HepG2 (cell line): ENCODE measurements at regions not wholly inside any gene's neighbourhood (a gene's known extent, or its start where the extent isn't known, plus 50 kb on each side); places are given as distances from the start of the nearest gene placed in this dataset.

Source experiments
- ATAC-seq: fragments of 200-7000 bp; cut with Tn5 transposase; 3 replicates; pipeline ENCODE4 v1.9.1; 2020; ENCODE audit warnings: mild to moderate bottlenecking, moderate library complexity
- BruUV-seq: library from RNA; stranded (reverse); fragments of 400-500 nt; replicated peaks from 2 replicates; lab custom pipeline; 2021; lab: Mats Ljungman, UMichigan
- CTCF ChIA-PET: fragments of 300-600 bp; formaldehyde crosslinking; extraction: SDS; loops from one replicate; lab custom pipeline; 2021; ENCODE audit warnings: low total read pairs, inconsistent platforms, low intra/inter-chr PET ratio; lab: Yijun Ruan, JAX
- POLR2A ChIA-PET: fragments of 350-600 bp; sonication (Branson Sonifier 250); formaldehyde crosslinking; loops from one replicate; lab custom pipeline; 2020; ENCODE audit warnings: antibody characterized with exemption, inconsistent platforms; lab: Yijun Ruan, JAX
- DNase-seq: peaks from one replicate; pipeline ENCODE4 v3.0.0-alpha.2; 2015; ENCODE audit warnings: low spot score
- FAIRE-seq: peaks from 3 replicates; lab custom pipeline; 2011; peaks lifted over from hg19 to GRCh38; lab: Jason Lieb, UNC
- H2AFZ ChIP-seq: one replicate; pipeline ENCODE4 v1.6.1; 2011; ENCODE audit warnings: low read length, inconsistent platforms
- H3K27ac ChIP-seq: fragments of 300-600 bp; 3 replicates; pipeline ENCODE4 v1.8.0; 2011; ENCODE audit warnings: mixed run types, mild to moderate bottlenecking, mixed read lengths, low read length, inconsistent platforms; ENCODE audit not compliant: insufficient read depth; ENCODE audit errors: extremely low read length
- H3K27me3 ChIP-seq, 2 experiments: fragments of 200-600 bp in 1 of 2; 2 replicates in 1 of 2; 3 replicates in 1 of 2; pipeline versions ENCODE4 v1.6.0 to v1.8.0; 2011; ENCODE audit warnings: low read length in 2 of 2, mild to moderate bottlenecking in 2 of 2, moderate library complexity in 2 of 2, inconsistent platforms in 1 of 2; ENCODE audit not compliant: insufficient read depth in 2 of 2, control insufficient read depth in 1 of 2
- H3K36me3 ChIP-seq, 2 experiments: fragments of 200-600 bp in 1 of 2; replicated peaks in 1 of 2; 2 replicates in 1 of 2; 3 replicates in 1 of 2; pipeline versions ENCODE4 v1.5.1 to v1.8.0; 2011; ENCODE audit warnings: low read length in 2 of 2, inconsistent platforms in 1 of 2; ENCODE audit not compliant: insufficient read depth in 2 of 2, control insufficient read depth in 1 of 2
- H3K4me1 ChIP-seq: 2 replicates; pipeline ENCODE4 v1.5.1; 2012; ENCODE audit warnings: low read length, inconsistent platforms; ENCODE audit not compliant: insufficient read depth
- H3K4me2 ChIP-seq: 2 replicates; pipeline ENCODE4 v1.6.0; 2011; ENCODE audit warnings: low read depth, low read length, inconsistent platforms
- H3K4me3 ChIP-seq, 3 experiments: fragments of 200-600 bp in 1 of 3; sonication (generic), shearing (Covaris generic) in 1 of 3; replicated peaks in 1 of 3; 2 replicates each; pipeline ENCODE4 v1.5.1; 2011 to 2016; ENCODE audit warnings: low read length in 3 of 3, inconsistent platforms in 2 of 3, low read depth in 2 of 3, mild to moderate bottlenecking in 2 of 3, control low read depth in 1 of 3, mixed read lengths in 1 of 3; ENCODE audit not compliant: insufficient read depth in 1 of 3
- H3K79me2 ChIP-seq: one replicate; pipeline ENCODE4 v1.6.1; 2011; ENCODE audit warnings: low read length, inconsistent platforms; ENCODE audit not compliant: insufficient read depth
- H3K9ac ChIP-seq: 2 replicates; pipeline ENCODE4 v1.6.0; 2011; ENCODE audit warnings: mild to moderate bottlenecking, low read depth, low read length, inconsistent platforms; ENCODE audit not compliant: insufficient read depth
- H3K9me3 ChIP-seq: 2 replicates; pipeline ENCODE4 v1.5.1; 2012; ENCODE audit warnings: mild to moderate bottlenecking, low read length
- H4K20me1 ChIP-seq: 2 replicates; pipeline ENCODE4 v1.6.0; 2011; ENCODE audit warnings: inconsistent platforms, mild to moderate bottlenecking, low read length, moderate library complexity; ENCODE audit not compliant: insufficient read depth
- BRF2 ChIP-seq: sonication (generic); formaldehyde crosslinking; IDR thresholded peaks from 2 replicates; pipeline ENCODE4 v1.8.1; 2022; ENCODE audit warnings: mild to moderate bottlenecking, missing genetic modification reagents
- CC2D1A ChIP-seq: sonication (generic); formaldehyde crosslinking; IDR thresholded peaks from 2 replicates; pipeline ENCODE4 v1.8.1; 2023; ENCODE audit warnings: mild to moderate bottlenecking, missing genetic modification reagents
- DPF2 ChIP-seq: sonication (generic); formaldehyde crosslinking; IDR thresholded peaks from 2 replicates; pipeline ENCODE4 v1.4.0; 2020; ENCODE audit warnings: mild to moderate bottlenecking, low read depth, missing genetic modification reagents, borderline replicate concordance
- HBP1 ChIP-seq: IDR thresholded peaks from 2 replicates; pipeline ENCODE4 v1.6.1; 2016; ENCODE audit warnings: low read depth, control low read depth
- HNF1B ChIP-seq: sonication (generic); formaldehyde crosslinking; IDR thresholded peaks from 2 replicates; pipeline ENCODE4 v1.5.1; 2020; ENCODE audit warnings: mild to moderate bottlenecking, moderate library complexity, missing genetic modification reagents
- KDM6A ChIP-seq: IDR thresholded peaks from 2 replicates; pipeline ENCODE4 v1.6.1; 2016; ENCODE audit warnings: low read depth
- KLF15 ChIP-seq: sonication (generic); formaldehyde crosslinking; IDR thresholded peaks from 2 replicates; pipeline ENCODE4 v1.8.1; 2023; ENCODE audit warnings: borderline replicate concordance, mild to moderate bottlenecking, inconsistent platforms, missing genetic modification reagents, mixed read lengths
- TRIM24 ChIP-seq: sonication (generic); formaldehyde crosslinking; IDR thresholded peaks from 2 replicates; pipeline ENCODE4 v1.8.0; 2022; ENCODE audit warnings: mild to moderate bottlenecking, missing genetic modification reagents
- ZNF142 ChIP-seq: sonication (generic); formaldehyde crosslinking; IDR thresholded peaks from 2 replicates; pipeline ENCODE4 v1.4.0; 2020; ENCODE audit warnings: missing genetic modification reagents
- ZNF251 ChIP-seq: sonication (generic); formaldehyde crosslinking; IDR thresholded peaks from 2 replicates; pipeline ENCODE4 v1.9.0; 2021; ENCODE audit warnings: mild to moderate bottlenecking, missing genetic modification reagents
- ZNF460 ChIP-seq: sonication (generic); formaldehyde crosslinking; IDR thresholded peaks from 2 replicates; pipeline ENCODE4 v1.5.1; 2020; ENCODE audit warnings: missing genetic modification reagents, mild to moderate bottlenecking, borderline replicate concordance
- ZNF512B ChIP-seq: sonication (generic); formaldehyde crosslinking; IDR thresholded peaks from 2 replicates; pipeline ENCODE4 v1.5.1; 2020; ENCODE audit warnings: missing genetic modification reagents, mild to moderate bottlenecking, borderline replicate concordance
- WGBS: methylation state at CpG from one replicate; pipeline ENCODE4 v1.1.6; 2017; ENCODE audit warnings: low lambda C conversion rate; 5-methylcytosine and 5-hydroxymethylcytosine counted together
- in situ Hi-C: cut with HindIII; loops from 2 replicates; pipeline ENCODE4 v1.10.0; 2017; ENCODE audit warnings: low pct_unique_long_range_greater_than_20kb; ENCODE audit not compliant: extremely low pct_ligation_motif_present
- intact Hi-C: fragments of 100-400 bp; cut with micrococcal nuclease; formaldehyde crosslinking; loops from one replicate; pipeline ENCODE4 v1.10.0; 2022; ENCODE audit not compliant: unreplicated experiment

GRCh38 chr9:68648971-68649370 lies 56.1 kb upstream of the PIP5K1B start:
- Histone ChIP-seq H3K9ac (no peak overlapping the region), H3K9me3 (no peaks in the 10 kb centered on the region), H3K27me3 (peaks cover 0 to 7% of the 10 kb centered on the region in 2 experiments; a peak in 1 of 5 replicates), H3K4me3 (no peak overlapping the region), H4K20me1 (no peaks in the 10 kb centered on the region), H2AFZ (no peak overlapping the region), H3K27ac (no peak overlapping the region), H3K4me1 (no peaks in the 10 kb centered on the region), H3K36me3 (no peaks in the 10 kb centered on the region), H3K4me2 (no peak overlapping the region), H3K79me2 (no peaks in the 10 kb centered on the region)
- ATAC-seq (no peak), FAIRE-seq (no peak), DNase-seq (no peak)
- in situ Hi-C loops (no loop called here), intact Hi-C loops (no loop called here)
- ChIA-PET CTCF (no interaction called here), POLR2A (no interaction called here)
- WGBS: 0% methylated on average over 1 of the region's 1 CpG
- no TSS peak for BruUV-seq
- no peak for TF ChIP-seq ZNF460 (CRISPR knock-in tag)
- TF ChIP-seq KDM6A (CRISPR knock-in tag): no peak
- TF ChIP-seq HBP1 (CRISPR knock-in tag): no peak
- TF ChIP-seq ZNF142 (CRISPR knock-in tag): no peak
- TF ChIP-seq KLF15: no peak
- TF ChIP-seq CC2D1A (CRISPR knock-in tag): no peak
- no peak for TF ChIP-seq ZNF512B
- no peak for TF ChIP-seq DPF2 (CRISPR knock-in tag)
- TF ChIP-seq HNF1B (CRISPR knock-in tag): no peak
- TF ChIP-seq TRIM24: no peak
- TF ChIP-seq ZNF251 (CRISPR knock-in tag): no peak
- no peak for TF ChIP-seq BRF2
